K562 (cell line): ENCODE measurements at regions not wholly inside any gene's neighbourhood (a gene's known extent, or its start where the extent isn't known, plus 50 kb on each side); places are given as distances from the start of the nearest gene placed in this dataset.

Experiments
- ATAC-seq: fragments of 200-7000 bp; cut with Tn5 transposase; 3 replicates; pipeline ENCODE4 v1.9.1; 2020; ENCODE audit warnings: moderate library complexity
- BruUV-seq: library from RNA; stranded (reverse); fragments of 400-500 nt; replicated peaks from 2 replicates; lab custom pipeline; 2021; lab: Mats Ljungman, UMichigan
- CTCF ChIA-PET: fragments of 300-600 bp; formaldehyde crosslinking; extraction: SDS; loops from one replicate; lab custom pipeline; 2021; ENCODE audit warnings: low intra/inter-chr PET ratio; lab: Yijun Ruan, JAX
- POLR2A ChIA-PET: fragments of 300-600, 350-650 bp; sonication (Branson Sonifier 250); formaldehyde crosslinking; extraction: SDS; loops from one replicate; lab custom pipeline; 2021; ENCODE audit warnings: antibody characterized with exemption, inconsistent platforms; lab: Yijun Ruan, JAX
- DNase-seq, 4 experiments: peaks; one replicate each; pipeline versions ENCODE4 v3.0.0 to v3.0.0-alpha.2; 2011 to 2018; ENCODE audit warnings: low spot score in 3 of 4, mixed read lengths in 3 of 4; ENCODE audit errors: extremely low read depth in 1 of 4
- FAIRE-seq: peaks from 2 replicates; lab custom pipeline; 2011; peaks lifted over from hg19 to GRCh38; lab: Jason Lieb, UNC
- H2AFZ ChIP-seq: 2 replicates; pipeline ENCODE4 v1.6.0; 2011; ENCODE audit warnings: low read depth, low read length, control low read depth, inconsistent platforms
- H3K27ac ChIP-seq: fragments of 200-600 bp; 3 replicates; pipeline ENCODE4 v1.8.0; 2011; ENCODE audit warnings: low read depth, mild to moderate bottlenecking, control low read depth, inconsistent platforms, low read length, moderate library complexity, mixed read lengths; ENCODE audit errors: extremely low read depth
- H3K27me3 ChIP-seq, 2 experiments: fragments of 300-600 bp in 1 of 2; 2 replicates in 1 of 2; 3 replicates in 1 of 2; pipeline versions ENCODE4 v1.6.0 to v1.8.0; 2011; ENCODE audit warnings: inconsistent platforms in 2 of 2, low read length in 2 of 2, mild to moderate bottlenecking in 1 of 2, mixed read lengths in 1 of 2, moderate library complexity in 1 of 2; ENCODE audit not compliant: control insufficient read depth in 2 of 2, insufficient read depth in 2 of 2
- H3K36me3 ChIP-seq: fragments of 300-600 bp; 3 replicates; pipeline ENCODE4 v1.8.0; 2011; ENCODE audit warnings: mild to moderate bottlenecking, low read length, inconsistent platforms; ENCODE audit not compliant: control insufficient read depth, insufficient read depth
- H3K4me1 ChIP-seq, 2 experiments: fragments of 200-600 bp in 1 of 2; replicated peaks in 1 of 2; 2 replicates in 1 of 2; 3 replicates in 1 of 2; pipeline versions ENCODE4 v1.5.1 to v1.8.0; 2011; ENCODE audit warnings: inconsistent platforms in 2 of 2, low read length in 2 of 2, mild to moderate bottlenecking in 1 of 2, mixed read lengths in 1 of 2, moderate library complexity in 1 of 2; ENCODE audit not compliant: control insufficient read depth in 2 of 2, insufficient read depth in 2 of 2
- H3K4me2 ChIP-seq: 2 replicates; pipeline ENCODE4 v1.6.1; 2011; ENCODE audit warnings: low read length, control low read depth, inconsistent platforms, mixed read lengths; ENCODE audit not compliant: insufficient read depth
- H3K4me3 ChIP-seq: fragments of 200-600 bp; sonication (generic), shearing (Covaris generic); 2 replicates; pipeline ENCODE4 v1.5.1; 2016; ENCODE audit warnings: control low read depth, inconsistent platforms
- H3K79me2 ChIP-seq: fragments of 200-600 bp; 3 replicates; pipeline ENCODE4 v1.8.0; 2011; ENCODE audit warnings: low read length, inconsistent platforms; ENCODE audit not compliant: control insufficient read depth, insufficient read depth
- H3K9ac ChIP-seq, 2 experiments: 2 replicates each; pipeline versions ENCODE4 v1.6.0 to v1.6.1; 2011; ENCODE audit warnings: low read depth in 2 of 2, low read length in 2 of 2, control low read depth in 1 of 2, inconsistent platforms in 1 of 2, mild to moderate bottlenecking in 1 of 2, mixed read lengths in 1 of 2; ENCODE audit not compliant: insufficient read depth in 1 of 2
- H3K9me1 ChIP-seq: one replicate; pipeline ENCODE4 v1.6.0; 2011; ENCODE audit warnings: inconsistent platforms, mild to moderate bottlenecking, low read length, moderate library complexity; ENCODE audit not compliant: control insufficient read depth, insufficient read depth
- H3K9me3 ChIP-seq: replicated peaks from 2 replicates; pipeline ENCODE4 v1.5.1; 2011; ENCODE audit warnings: low read depth, low read length, inconsistent platforms; ENCODE audit not compliant: control insufficient read depth, insufficient read depth
- H4K20me1 ChIP-seq: replicated peaks from 2 replicates; pipeline ENCODE4 v1.6.1; 2011; ENCODE audit warnings: low read length, inconsistent platforms, mixed read lengths; ENCODE audit not compliant: control insufficient read depth, insufficient read depth
- CUX1 ChIP-seq: fragments of 200-800 bp; sonication (Bioruptor generic); IDR thresholded peaks from 2 replicates; pipeline ENCODE4 v1.6.1; 2016; ENCODE audit warnings: missing genetic modification characterization, missing compliant biosample characterization
- ZNF695 ChIP-seq: fragments of 450-650 bp; formaldehyde crosslinking; IDR thresholded peaks from 2 replicates; pipeline ENCODE4 v1.4.0; 2020; ENCODE audit warnings: mild to moderate bottlenecking, moderate library complexity
- WGBS: fragments of 100-300 bp; shearing (Covaris generic); methylation state at CpG from one replicate; pipeline ENCODE4 v1.1.6; 2016; ENCODE audit warnings: low coverage, mixed read lengths; ENCODE audit not compliant: insufficient coverage; ENCODE audit errors: missing lambda C conversion rate; 5-methylcytosine and 5-hydroxymethylcytosine counted together
- in situ Hi-C: fragments of 300-500 bp; cut with MboI; formaldehyde crosslinking; loops from 4 replicates; pipeline ENCODE4 v1.15.0; 2018; ENCODE audit warnings: inconsistent platforms, mixed read lengths
- intact Hi-C: fragments of 100-400 bp; cut with micrococcal nuclease; formaldehyde crosslinking; loops from 2 replicates; pipeline ENCODE4 v1.14.2; 2022

- Histone ChIP-seq H3K27me3 (peaks cover 2 to 21% of the 10 kb centered on the region in 2 experiments; a peak in 4 of 5 replicates), H3K9me3 (no peaks in the 10 kb centered on the region), H4K20me1 (no peaks in the 10 kb centered on the region), H3K79me2 (no peaks in the 10 kb centered on the region), H3K4me1 (peaks cover 0 to 7% of the 10 kb centered on the region in 2 experiments; a peak in 2 of 5 replicates), H2AFZ (no peak overlapping the region), H3K4me3 (no peak overlapping the region), H3K9ac (no peak overlapping the region), H3K27ac (no peak overlapping the region), H3K4me2 (no peak overlapping the region), H3K36me3 (no peaks in the 10 kb centered on the region), H3K9me1 (no peaks in the 10 kb centered on the region)
- FAIRE-seq: no peak
- TF ChIP-seq ZNF695 (CRISPR knock-in tag) (no peak), CUX1 (CRISPR knock-in tag) (no peak)
- no peak for ATAC-seq
- intact Hi-C loops: no loop called here
- in situ Hi-C loops: no loop called here
- POLR2A ChIA-PET: no interaction called here
- BruUV-seq: no TSS peak
- CTCF ChIA-PET: no interaction called here
- DNase-seq: no peak
- WGBS: 0% methylated on average over 3 of the region's 3 CpGs
Observed at GRCh38 chrX:137423241-137423640, 142.7 kb upstream of the ZIC3 start.
